PFSK-1 (cell line): ENCODE measurements at regions not wholly inside any gene's neighbourhood (a gene's known extent, or its start where the extent isn't known, plus 50 kb on each side); places are given as distances from the start of the nearest gene placed in this dataset.

Experiments used
- FOXP2 ChIP-seq: optimal IDR thresholded peaks from 2 replicates; pipeline ENCODE3; 2011; ENCODE audit warnings: borderline replicate concordance, control low read depth, inconsistent platforms; ENCODE audit not compliant: insufficient read depth; ENCODE audit errors: extremely low read length, extremely low read depth
- POLR2AphosphoS5 ChIP-seq: IDR thresholded peaks from 2 replicates; pipeline ENCODE4 v1.6.1; 2012; ENCODE audit warnings: low read depth, mild to moderate bottlenecking, control low read depth, low read length, moderate library complexity
- SIN3A ChIP-seq: IDR thresholded peaks from 2 replicates; pipeline ENCODE4 v1.6.1; 2012; ENCODE audit warnings: mild to moderate bottlenecking, low read length, moderate library complexity, borderline replicate concordance; ENCODE audit not compliant: insufficient read depth
- TAF1 ChIP-seq: IDR thresholded peaks from 2 replicates; pipeline ENCODE4 v1.6.1; 2012; ENCODE audit warnings: low read length, control low read depth, borderline replicate concordance; ENCODE audit not compliant: insufficient read depth
- TF ChIP-seq, protein P1 (sequence below), 2 experiments: IDR thresholded peaks; 2 replicates each; pipeline versions ENCODE4 v1.6.1 to v1.8.0; 2011 to 2012; ENCODE audit warnings: low read depth in 2 of 2, low read length in 2 of 2, control low read depth in 1 of 2, inconsistent platforms in 1 of 2, mild to moderate bottlenecking in 1 of 2, moderate library complexity in 1 of 2; ENCODE audit not compliant: insufficient read depth in 1 of 2

DNA sequence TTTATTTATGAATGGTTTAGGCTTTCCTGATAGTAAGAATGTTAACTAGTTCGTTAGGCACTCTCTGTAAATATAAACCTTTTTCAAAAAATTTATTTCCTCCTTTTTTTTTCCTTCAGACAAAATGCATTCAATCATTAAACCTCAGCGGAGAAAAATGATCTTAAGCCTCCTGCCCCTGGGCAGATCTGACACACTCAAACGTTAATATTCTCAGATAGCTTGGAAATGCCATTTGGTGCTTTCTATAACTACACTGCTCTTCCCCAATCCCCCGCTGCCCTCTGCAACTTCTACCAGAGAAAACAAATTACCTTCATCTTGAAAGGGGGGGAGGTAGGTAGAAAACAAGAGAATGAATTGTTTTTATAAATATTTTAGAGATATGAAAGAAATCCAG, 521.2 kb downstream of the MED13L start:
- TF ChIP-seq FOXP2 = no peak
- no peak for TF ChIP-seq TAF1
- TF ChIP-seq SIN3A = no peak
- TF ChIP-seq POLR2AphosphoS5 = no peak
- TF ChIP-seq, protein P1, sequence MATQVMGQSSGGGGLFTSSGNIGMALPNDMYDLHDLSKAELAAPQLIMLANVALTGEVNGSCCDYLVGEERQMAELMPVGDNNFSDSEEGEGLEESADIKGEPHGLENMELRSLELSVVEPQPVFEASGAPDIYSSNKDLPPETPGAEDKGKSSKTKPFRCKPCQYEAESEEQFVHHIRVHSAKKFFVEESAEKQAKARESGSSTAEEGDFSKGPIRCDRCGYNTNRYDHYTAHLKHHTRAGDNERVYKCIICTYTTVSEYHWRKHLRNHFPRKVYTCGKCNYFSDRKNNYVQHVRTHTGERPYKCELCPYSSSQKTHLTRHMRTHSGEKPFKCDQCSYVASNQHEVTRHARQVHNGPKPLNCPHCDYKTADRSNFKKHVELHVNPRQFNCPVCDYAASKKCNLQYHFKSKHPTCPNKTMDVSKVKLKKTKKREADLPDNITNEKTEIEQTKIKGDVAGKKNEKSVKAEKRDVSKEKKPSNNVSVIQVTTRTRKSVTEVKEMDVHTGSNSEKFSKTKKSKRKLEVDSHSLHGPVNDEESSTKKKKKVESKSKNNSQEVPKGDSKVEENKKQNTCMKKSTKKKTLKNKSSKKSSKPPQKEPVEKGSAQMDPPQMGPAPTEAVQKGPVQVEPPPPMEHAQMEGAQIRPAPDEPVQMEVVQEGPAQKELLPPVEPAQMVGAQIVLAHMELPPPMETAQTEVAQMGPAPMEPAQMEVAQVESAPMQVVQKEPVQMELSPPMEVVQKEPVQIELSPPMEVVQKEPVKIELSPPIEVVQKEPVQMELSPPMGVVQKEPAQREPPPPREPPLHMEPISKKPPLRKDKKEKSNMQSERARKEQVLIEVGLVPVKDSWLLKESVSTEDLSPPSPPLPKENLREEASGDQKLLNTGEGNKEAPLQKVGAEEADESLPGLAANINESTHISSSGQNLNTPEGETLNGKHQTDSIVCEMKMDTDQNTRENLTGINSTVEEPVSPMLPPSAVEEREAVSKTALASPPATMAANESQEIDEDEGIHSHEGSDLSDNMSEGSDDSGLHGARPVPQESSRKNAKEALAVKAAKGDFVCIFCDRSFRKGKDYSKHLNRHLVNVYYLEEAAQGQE (IDR thresholded peaks at IDR 0.05; ENCODE audit: insufficient read depth in 1 of 2, low read depth in 2 of 2, low read length in 2 of 2) = no peak

DNA sequence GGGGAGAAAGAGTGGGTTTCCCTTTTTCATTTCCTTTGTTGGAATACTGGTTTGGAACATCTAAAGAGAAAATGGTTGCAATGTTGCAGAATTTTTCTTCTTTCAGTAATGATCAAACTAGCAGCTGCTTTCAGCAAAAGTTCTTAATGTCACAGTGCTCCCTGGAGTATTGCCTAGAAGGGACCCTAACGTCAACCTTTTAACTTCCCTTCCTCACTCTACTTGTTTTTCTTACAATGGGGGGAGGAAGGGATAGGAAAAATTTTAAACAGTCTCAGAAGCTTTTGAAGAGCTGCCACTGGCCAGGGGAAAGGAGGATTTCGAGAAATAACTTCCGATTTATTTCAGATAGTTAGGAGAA, 521.8 kb downstream of the MED13L start:
- TF ChIP-seq TAF1 (no peak), POLR2AphosphoS5 (no peak), FOXP2 (no peak), SIN3A (no peak)
- TF ChIP-seq, protein P1 (IDR thresholded peaks at IDR 0.05; ENCODE audit: insufficient read depth in 1 of 2, low read depth in 2 of 2, low read length in 2 of 2) = no peak

DNA sequence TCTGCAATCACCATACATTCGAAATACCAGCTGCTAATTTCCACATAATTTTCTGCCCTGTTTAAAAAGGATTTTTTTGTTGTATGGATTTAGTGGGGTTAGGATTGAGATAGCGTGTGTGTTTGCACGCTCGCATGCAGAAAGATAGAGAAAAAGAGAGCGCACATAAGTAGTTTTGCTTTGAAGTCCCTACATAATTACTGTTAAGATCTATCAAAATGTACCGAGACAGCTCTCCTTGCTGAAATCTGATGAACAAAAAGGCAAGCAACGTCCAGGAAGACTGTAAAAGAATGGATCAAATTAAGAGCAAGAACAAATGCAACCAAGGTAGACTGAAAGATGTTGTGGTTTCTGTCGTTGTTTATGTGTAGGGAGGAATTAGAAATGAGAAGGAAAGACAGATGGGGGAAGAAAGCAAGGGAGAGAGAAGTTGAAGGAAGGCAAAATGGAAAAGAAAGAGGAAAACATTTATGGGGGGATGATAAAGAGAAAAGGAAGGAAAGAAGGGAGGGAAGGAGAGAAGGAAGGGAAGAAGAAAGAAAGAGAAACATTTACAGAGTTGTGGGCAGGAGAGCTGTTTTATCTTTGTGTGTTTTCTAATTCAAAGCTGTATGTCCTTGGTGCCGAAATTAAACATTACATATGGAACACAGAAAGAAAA, 522.3 kb downstream of the MED13L start:
- TF ChIP-seq POLR2AphosphoS5 (no peak), FOXP2 (no peak), SIN3A (no peak), TAF1 (no peak)
- TF ChIP-seq, protein P1 (IDR thresholded peaks at IDR 0.05; ENCODE audit: insufficient read depth in 1 of 2, low read depth in 2 of 2, low read length in 2 of 2) = no peak

DNA sequence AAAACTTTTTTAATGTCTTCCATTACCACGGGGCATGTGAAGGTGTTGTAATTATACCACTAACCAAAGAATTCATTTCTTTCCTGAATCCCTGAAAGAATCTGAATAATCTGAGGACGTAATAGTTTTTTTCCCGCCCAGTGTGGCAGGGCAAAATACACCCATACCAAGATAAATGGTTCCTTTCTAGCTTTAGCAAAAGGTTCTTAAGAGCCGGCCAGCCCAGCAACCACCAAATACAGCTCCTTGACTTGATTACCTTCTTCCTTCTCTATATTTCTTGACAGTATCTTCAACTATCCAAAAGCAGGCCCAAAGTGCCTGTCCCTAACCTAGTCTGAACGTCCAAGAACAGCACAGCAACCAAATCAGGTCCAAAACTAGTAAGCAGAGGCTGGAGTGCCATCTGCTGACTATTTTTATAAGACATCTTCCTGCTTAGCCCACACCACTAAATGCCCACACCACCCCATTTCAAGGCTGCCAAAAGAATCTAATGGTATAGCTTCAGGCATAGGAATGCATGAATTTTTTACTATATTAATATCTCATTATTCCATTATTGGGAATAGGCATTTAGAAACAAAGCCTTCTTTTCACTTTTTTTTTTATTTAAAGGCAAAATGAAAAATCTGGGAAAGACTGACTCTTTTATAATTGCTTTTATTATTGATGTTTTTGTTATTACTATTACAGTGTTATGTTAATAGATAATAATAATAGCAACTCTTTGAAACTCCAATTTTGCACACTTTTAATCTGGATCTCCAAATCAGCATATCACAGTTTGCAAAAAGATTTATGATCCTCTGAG, 524.4 kb downstream of the MED13L start:
- no peak for TF ChIP-seq FOXP2
- no peak for TF ChIP-seq POLR2AphosphoS5
- TF ChIP-seq, protein P1 (IDR thresholded peaks at IDR 0.05; ENCODE audit: insufficient read depth in 1 of 2, low read depth in 2 of 2, low read length in 2 of 2) = no peak
- no peak for TF ChIP-seq SIN3A
- no peak for TF ChIP-seq TAF1
